ENCODE measurements at regions not wholly inside any gene's neighbourhood (a gene's known extent, or its start where the extent isn't known, plus 50 kb on each side); places are given as distances from the start of the nearest gene placed in this dataset.

- TF ChIP-seq CTCF (IDR thresholded peaks at IDR 0.05) = no peak
- no peak for TF ChIP-seq POLR2A (IDR thresholded peaks at IDR 0.05)
Observed at GRCh38 chr20:21569586-21569985, 55.7 kb upstream of the NKX2-2 start.
